ENCODE measurements at regions not wholly inside any gene's neighbourhood (a gene's known extent, or its start where the extent isn't known, plus 50 kb on each side); places are given as distances from the start of the nearest gene placed in this dataset.

GRCh38 chr6:102352552-102352951 is 959.0 kb downstream of the GRIK2 start:
- TF ChIP-seq, protein P1, sequence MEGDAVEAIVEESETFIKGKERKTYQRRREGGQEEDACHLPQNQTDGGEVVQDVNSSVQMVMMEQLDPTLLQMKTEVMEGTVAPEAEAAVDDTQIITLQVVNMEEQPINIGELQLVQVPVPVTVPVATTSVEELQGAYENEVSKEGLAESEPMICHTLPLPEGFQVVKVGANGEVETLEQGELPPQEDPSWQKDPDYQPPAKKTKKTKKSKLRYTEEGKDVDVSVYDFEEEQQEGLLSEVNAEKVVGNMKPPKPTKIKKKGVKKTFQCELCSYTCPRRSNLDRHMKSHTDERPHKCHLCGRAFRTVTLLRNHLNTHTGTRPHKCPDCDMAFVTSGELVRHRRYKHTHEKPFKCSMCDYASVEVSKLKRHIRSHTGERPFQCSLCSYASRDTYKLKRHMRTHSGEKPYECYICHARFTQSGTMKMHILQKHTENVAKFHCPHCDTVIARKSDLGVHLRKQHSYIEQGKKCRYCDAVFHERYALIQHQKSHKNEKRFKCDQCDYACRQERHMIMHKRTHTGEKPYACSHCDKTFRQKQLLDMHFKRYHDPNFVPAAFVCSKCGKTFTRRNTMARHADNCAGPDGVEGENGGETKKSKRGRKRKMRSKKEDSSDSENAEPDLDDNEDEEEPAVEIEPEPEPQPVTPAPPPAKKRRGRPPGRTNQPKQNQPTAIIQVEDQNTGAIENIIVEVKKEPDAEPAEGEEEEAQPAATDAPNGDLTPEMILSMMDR (IDR thresholded peaks at IDR 0.05): no peak

DNA sequence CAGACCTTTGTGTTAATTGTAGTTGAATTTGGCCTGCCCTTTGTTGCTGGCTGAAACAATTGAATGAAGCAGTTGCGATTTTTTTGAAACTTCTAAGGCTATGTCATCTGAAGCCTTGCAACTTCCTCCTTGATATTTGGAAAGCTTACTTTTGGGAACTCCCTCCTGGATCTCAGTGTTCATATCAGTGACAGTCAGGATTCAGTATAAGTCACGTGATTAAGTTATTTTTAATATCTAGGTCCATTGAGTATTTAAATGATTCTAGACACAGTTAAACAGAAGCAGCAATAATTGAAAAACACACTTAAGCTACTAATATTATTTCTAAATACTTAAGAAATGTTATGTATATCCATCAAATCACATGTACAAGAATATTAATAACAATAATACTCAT is 951.3 kb downstream of the GRIK2 start:
- TF ChIP-seq, protein P1 (IDR thresholded peaks at IDR 0.05): no peak

DNA sequence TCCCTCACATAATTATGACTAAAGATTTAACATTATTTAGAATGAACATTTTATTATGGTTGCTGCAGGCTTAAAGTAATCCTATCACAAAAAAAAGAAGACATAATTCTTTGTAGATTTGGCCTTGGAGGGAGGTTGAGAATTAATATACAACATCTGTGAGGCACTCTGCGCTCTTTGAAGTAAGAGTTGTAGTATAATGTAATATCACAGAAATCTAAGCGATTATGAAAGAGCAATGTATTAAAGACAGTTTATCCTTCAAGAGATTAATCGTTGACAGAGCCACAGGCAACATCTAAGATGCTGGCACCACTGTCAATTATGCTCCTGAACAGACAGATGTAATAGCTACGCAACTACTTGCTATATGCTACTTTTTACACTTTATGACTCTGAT is 946.8 kb downstream of the GRIK2 start:
- TF ChIP-seq, protein P1 (IDR thresholded peaks at IDR 0.05): no peak

DNA sequence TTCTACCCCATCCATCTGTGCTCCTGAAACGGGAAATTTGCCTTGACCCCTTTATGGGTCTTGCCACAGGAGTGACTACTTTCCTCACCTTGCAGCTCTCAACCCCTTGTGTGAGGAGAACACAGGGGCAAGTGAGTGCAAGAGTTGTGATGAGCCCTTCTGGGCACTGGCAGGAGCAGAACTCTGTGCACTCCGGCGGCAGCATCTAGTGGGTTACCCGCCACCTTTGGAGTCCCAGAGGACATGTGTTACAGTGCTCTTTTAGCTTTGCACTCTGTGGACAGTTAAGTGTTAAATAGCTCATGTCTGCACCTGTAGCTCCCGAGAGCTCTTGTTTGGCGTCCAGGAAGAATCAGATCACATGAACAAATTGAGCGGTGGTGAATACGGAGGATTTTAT is 940.2 kb downstream of the GRIK2 start:
- TF ChIP-seq, protein P1 (IDR thresholded peaks at IDR 0.05): no peak

DNA sequence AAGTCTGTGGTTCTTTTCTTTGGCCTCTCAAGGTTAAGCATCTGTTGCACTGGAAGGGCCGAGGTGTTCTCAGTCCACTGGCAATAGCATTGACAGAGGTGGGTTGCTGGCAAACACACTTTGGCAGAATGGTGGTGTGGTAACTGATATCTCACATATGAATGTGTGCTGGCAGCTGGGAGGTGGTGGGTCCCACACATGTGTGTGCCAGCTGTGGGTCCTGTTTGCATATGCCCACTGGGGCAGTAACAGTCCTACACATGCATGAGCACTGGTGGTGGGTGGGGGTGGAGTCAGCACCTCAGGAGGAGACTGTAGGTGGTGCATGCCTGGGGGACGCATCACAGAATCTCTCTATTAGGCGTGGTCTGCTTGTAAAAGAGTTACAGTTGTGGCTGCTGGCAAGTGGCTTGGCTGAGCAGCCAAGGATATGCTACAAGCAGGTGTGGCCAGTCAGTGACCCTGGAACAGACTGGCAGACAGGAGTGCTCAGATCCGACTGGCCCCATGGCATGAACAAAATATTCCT is 934.3 kb downstream of the GRIK2 start:
- TF ChIP-seq, protein P1 (IDR thresholded peaks at IDR 0.05): no peak

DNA sequence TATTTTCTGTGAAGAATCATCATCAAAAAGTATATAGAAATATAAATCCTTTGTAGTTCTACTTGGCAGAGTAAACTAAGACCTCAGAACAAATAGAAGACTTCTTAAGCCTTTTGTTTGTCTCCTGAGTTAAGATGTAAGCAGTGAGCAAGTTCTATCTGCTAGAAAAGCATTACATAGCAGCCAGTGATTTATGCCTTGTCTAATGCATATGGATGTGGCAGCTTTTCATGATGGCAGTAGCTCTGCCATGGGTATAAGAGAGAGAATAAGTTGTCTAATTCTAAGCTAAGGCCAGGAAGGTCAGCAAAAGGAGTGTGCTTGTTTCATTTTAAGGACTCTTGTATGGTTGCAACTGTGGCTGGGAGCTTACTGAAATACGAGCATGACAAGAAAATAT is 920.2 kb downstream of the GRIK2 start:
- TF ChIP-seq, protein P1 (IDR thresholded peaks at IDR 0.05): no peak

GRCh38 chr6:102309700-102310099 is 916.2 kb downstream of the GRIK2 start:
- TF ChIP-seq, protein P1 (IDR thresholded peaks at IDR 0.05): no peak

GRCh38 chr6:102300350-102300749 is 906.8 kb downstream of the GRIK2 start:
- TF ChIP-seq, protein P1 (IDR thresholded peaks at IDR 0.05): no peak
